ENCODE measurements at regions not wholly inside any gene's neighbourhood (a gene's known extent, or its start where the extent isn't known, plus 50 kb on each side); places are given as distances from the start of the nearest gene placed in this dataset.
"Not testable (repeated sequence)": the region's sequence is repeated elsewhere in the genome, so short reads cannot be mapped to it uniquely, and the experiment has no call there.

DNA sequence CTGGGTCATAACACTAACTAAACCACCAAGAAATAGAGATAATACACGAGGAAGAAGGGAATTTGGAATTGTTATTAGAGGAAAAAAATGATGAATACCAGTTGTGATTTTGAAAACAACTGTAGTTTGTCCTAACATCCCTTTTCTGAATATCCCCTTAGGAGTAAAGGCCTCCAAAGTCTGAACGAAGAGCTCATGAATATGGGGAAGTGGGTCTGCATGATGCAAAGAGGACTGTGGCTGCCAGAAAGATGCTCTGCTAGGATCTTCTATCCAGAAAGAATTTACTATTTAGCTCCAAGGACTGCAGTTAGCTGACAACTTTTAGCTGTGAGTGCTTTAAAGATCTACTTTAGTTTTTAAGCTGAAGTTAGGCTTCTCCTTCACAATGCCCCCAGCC, 308.8 kb upstream of the HS3ST5 start:
- DNase-seq, result no peak
- TF ChIP-seq GATA1 (IDR thresholded peaks at IDR 0.05; ENCODE audit: low read depth, low read length) (no peak), POLR2A (IDR thresholded peaks at IDR 0.05; ENCODE audit: low read length) (no peak)

DNA sequence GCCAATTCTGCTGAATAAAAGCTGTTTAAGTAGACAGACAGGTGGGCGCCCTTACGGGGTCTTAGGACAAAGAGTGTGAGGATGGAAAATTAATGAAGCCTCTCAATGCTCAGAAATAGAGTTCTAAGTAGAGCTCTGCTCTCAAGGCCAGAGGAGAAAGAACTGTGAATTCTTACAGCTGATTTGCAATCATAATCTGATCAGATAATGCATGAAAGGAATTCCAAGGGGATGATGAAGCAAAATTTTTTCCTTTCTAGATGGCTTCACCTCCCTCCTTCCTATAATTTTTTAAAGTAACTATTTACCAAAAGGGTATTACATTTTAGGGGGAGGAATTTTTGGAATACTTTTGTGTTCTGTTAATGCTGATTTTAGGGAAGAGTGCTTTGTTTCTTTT, 308.1 kb upstream of the HS3ST5 start:
- DNase-seq, result no peak
- no peak for TF ChIP-seq GATA1 (IDR thresholded peaks at IDR 0.05; ENCODE audit: low read depth, low read length)
- TF ChIP-seq POLR2A (IDR thresholded peaks at IDR 0.05; ENCODE audit: low read length), result no peak

DNA sequence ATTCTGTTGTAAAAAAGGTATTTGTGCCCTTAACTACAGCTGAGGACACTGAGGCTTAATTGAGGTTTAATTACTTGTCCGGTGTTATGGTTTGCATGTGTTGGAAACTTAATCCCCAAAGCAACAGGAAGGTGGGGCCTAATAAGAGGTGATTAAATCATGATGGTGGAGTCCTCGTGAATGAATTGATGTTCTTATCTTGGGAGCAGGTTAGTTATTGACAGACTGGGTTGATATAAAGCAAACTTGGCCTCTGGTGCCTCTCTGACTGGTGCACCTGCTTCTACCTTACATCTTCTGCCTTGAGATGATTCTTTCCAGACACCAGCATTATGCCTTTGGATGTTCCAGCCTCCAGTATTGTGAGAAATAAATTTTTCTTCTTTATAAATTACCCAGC, 306.5 kb upstream of the HS3ST5 start:
- no peak for TF ChIP-seq GATA1 (IDR thresholded peaks at IDR 0.05; ENCODE audit: low read depth, low read length)
- no peak for TF ChIP-seq POLR2A (IDR thresholded peaks at IDR 0.05; ENCODE audit: low read length)
- no peak for DNase-seq

DNA sequence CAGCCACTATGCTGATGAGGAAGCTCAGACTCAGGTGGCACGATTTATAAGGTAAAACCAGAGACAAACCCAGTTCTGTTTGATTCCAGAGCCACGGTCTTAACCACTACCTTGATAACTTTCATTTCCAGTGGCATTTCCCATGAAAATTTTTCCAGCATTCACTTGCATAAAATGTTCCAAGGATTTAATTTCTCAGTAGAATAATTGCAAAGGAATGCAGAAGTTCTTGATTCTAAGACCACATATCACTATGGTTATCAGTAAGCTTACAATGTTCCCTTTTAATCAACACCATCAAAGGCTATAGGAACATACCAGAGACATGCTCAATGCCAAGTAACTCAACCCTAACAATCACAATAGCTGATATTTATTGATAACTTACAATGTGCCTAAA, 306.0 kb upstream of the HS3ST5 start:
- TF ChIP-seq GATA1 (IDR thresholded peaks at IDR 0.05; ENCODE audit: low read depth, low read length) (no peak), POLR2A (IDR thresholded peaks at IDR 0.05; ENCODE audit: low read length) (no peak)
- DNase-seq, result no peak

DNA sequence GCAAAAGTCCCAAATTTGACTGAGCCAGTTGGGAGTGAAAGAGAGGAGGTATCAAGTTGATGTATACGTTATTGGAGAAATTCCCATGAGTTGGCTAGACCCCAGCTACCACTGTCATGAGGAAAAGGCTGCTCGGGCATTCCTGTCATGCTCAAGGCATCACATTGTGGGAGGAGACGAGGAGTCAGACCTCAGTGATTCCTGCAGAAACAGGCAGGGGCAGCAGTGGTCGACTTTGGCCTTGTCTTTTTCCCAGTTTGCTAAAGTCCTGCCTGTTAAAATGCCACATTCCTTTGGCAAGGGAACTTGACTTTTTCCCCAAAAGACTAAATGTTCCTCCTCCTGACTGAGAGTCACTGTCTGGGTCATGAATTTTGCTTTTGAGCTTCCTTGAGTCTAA, 295.5 kb upstream of the HS3ST5 start:
- TF ChIP-seq GATA1 (IDR thresholded peaks at IDR 0.05; ENCODE audit: low read depth, low read length) (no peak), POLR2A (IDR thresholded peaks at IDR 0.05; ENCODE audit: low read length) (no peak)
- no peak for DNase-seq

DNA sequence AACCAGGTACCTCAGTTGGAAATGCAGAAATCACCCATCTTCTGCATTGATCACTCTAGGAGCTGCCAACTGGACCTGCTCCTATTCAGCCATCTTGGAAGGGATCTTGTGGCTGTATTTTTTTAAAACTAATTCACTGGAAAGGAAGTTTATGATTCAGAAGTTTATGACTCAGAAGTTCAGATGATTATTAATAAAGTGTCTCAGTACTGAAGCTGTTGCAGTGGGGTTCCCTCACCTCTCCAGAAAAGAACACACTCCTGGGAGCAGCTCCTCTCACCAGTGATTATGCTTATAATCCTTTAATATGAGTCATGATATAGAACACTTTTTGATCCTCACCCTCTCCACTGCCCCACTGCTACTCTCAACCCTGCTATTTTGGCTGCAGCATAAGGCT, 291.2 kb upstream of the HS3ST5 start:
- DNase-seq, result no peak
- TF ChIP-seq POLR2A (IDR thresholded peaks at IDR 0.05; ENCODE audit: low read length), result no peak
- no peak for TF ChIP-seq GATA1 (IDR thresholded peaks at IDR 0.05; ENCODE audit: low read depth, low read length)

DNA sequence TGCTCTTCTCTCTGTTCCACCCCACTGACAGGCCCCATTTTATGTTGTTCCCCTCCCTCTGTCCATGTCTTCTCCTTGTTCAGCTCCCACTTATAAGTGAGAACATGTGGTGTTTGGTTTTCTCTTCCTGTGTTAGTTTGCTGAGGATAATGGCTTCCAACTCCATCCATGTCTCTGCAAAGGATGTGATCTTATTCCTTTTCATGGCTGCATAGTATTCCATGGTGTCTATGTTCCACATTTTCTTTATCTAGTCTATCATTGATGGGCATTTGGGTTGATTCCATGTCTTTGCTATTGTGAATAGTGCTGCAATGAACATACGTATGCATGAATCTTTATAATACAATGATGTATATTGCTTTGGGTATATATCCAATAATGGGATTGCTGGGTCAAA, 283.4 kb upstream of the HS3ST5 start:
- not testable (repeated sequence) for DNase-seq

DNA sequence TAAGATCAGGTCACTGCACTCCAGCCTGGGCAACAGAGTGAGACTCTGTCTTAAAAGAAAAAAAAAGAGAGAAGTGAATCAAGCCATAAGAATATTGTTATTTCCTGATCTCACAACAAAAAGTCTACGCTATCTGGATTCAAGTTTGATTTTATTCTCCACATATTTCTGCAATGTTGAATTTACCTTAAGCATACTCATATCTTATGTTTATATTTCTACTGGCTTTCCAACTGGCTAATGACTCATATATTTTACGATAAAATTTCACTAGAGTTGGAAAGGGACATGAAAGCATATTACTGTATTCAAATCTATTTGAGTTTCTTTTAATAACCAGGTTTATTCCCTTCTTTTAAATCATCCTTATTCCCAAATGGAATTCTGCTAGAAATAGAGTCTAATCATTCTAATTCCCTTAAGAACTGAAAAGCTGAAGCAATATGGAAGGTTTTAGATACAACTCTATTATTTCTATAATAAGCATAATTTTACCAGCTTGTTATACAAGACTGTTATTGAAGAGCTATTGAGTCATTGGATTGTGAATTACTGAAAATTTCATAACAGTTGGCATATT, 276.9 kb upstream of the HS3ST5 start:
- no peak for DNase-seq
- no peak for TF ChIP-seq GATA1 (IDR thresholded peaks at IDR 0.05; ENCODE audit: low read depth, low read length)
- no peak for TF ChIP-seq POLR2A (IDR thresholded peaks at IDR 0.05; ENCODE audit: low read length)

DNA sequence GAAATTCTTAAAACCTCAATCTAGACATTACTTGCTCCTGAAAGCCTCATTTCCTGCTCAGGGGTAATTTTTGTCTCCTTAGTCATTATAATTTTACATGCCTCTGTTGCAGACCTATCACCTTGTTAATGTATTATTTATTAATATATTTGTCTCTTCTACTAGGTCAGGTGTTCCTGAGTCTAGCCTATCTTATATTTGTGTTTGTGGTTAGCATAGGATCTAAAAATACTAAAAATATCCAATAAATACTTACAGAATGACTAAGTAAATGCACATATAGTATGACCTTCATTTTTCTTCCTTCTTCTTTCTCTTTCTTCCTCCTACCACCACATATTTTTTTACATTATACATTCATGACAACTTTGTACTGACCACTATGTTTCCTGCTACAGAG, 268.9 kb upstream of the HS3ST5 start:
- DNase-seq, result no peak
- no peak for TF ChIP-seq POLR2A (IDR thresholded peaks at IDR 0.05; ENCODE audit: low read length)
- no peak for TF ChIP-seq GATA1 (IDR thresholded peaks at IDR 0.05; ENCODE audit: low read depth, low read length)

DNA sequence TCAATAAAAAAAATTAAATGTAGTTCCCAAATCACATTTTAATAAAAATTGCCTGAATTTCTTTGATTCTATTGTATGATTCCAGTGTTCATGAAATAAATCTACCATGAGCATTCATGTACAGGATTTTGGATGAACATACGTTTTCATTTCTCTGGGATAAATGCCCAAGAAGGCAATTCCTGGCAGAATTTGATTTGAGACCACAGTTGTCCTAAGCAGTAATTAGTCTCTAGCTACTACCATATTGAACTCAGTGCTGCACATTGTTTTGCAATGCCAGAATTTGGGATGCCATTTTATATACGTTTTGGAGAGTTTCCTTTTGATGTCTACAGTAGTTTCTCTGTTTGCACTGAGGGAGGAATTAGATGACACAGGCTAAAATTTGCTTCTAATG, 265.3 kb upstream of the HS3ST5 start:
- DNase-seq, result no peak
- TF ChIP-seq POLR2A (IDR thresholded peaks at IDR 0.05; ENCODE audit: low read length) (no peak), GATA1 (IDR thresholded peaks at IDR 0.05; ENCODE audit: low read depth, low read length) (no peak)

DNA sequence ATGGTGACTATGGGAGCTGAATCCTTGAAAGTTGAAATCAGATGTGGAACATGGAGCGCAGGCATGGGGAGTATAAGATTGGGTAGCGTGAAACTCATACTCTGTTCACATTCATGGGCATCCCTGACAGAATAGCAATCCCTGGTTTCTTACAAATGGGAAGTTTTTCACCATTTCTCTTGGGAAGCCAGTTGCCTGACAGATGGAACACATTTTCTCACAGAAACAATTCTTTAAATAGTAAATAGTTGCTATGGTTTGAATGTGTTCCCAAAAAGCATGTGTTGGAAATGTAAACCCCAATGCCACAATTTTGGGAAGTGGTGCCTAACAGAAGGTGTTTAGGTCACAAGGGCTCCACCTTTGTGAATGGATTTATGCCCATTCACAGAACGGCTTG, 262.8 kb upstream of the HS3ST5 start:
- DNase-seq, result no peak
- no peak for TF ChIP-seq GATA1 (IDR thresholded peaks at IDR 0.05; ENCODE audit: low read depth, low read length)

DNA sequence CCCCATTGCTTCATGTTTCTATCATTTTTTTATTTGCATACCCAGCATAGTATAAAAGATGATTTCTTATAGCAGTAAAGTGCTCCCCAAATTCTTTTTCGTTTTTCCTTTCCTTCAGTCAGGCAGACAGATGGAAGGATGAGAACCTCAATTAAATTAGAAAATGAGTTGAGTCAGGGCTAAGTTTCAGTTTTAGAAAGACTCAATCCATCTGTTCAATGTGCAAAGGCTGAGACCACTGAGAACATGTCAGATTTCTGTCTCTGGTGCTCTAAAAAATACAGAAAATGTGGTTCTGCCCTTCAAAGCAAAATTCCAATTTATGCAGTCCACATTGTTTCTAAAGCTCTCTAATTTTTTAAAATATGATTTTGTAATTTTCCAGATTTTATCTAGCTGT, 257.6 kb upstream of the HS3ST5 start:
- DNase-seq, result no peak
- TF ChIP-seq POLR2A (IDR thresholded peaks at IDR 0.05; ENCODE audit: low read length) (no peak), GATA1 (IDR thresholded peaks at IDR 0.05; ENCODE audit: low read depth, low read length) (no peak)

DNA sequence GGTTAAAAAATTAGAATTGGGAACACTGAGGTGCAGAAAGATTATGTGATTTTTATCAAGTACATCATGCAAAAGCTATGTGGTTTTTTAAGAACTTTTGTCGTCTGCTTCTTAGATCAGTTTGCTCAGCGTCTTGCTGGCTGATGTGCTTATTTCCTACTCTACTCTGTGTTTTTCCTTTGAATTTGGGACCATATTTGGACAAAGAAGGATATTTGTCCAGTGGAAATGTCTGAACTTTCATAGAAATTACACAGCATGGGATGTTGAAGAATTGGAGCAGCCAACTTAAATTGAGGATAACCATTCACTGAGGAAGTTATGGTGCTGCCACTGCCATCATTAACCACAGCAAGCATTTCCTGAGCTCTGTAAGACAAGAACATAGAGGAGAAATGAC, 252.8 kb upstream of the HS3ST5 start:
- DNase-seq, result no peak
- no peak for TF ChIP-seq POLR2A (IDR thresholded peaks at IDR 0.05; ENCODE audit: low read length)
- TF ChIP-seq GATA1 (IDR thresholded peaks at IDR 0.05; ENCODE audit: low read depth, low read length), result no peak

DNA sequence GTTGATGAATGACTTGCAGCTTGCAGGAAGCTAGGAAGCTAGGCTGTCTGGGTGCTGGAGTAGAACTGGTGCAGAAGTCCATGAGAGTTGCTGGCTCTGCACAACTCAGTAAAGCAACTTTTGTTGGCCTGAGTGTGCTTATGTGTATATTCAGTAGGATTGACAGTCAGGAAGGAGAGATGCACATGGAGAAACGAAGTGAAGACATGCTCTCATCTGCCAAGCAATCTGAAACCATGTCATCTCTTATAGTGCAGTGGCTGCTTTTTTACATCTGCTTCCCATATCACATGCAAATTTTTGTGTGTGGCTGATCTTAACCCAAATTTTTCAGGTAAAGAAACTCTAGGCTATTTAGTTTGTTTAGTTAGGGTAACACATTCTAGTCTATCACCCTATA, 252.4 kb upstream of the HS3ST5 start:
- no peak for TF ChIP-seq GATA1 (IDR thresholded peaks at IDR 0.05; ENCODE audit: low read depth, low read length)
- TF ChIP-seq POLR2A (IDR thresholded peaks at IDR 0.05; ENCODE audit: low read length), result no peak
- DNase-seq, result no peak

DNA sequence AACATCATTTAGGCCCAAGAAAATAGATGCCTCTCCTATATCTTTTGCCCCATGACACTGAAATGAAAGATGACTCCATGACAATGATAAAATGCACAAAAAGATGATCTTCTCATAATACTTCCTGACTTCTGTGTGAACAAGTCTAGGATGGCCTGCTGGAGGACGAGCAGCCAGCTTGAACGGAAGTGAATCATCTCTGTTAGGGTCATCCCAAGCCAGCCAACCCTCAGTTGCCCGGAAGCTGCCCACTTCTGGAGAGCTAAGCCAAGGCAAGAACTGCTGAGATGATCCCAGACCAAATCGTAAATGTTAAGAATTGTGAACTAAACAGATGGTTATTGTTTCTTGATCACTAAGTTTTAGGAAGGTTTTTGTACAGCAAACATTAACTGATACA, 249.7 kb upstream of the HS3ST5 start:
- DNase-seq, result no peak
- TF ChIP-seq GATA1 (IDR thresholded peaks at IDR 0.05; ENCODE audit: low read depth, low read length), result no peak
- TF ChIP-seq POLR2A (IDR thresholded peaks at IDR 0.05; ENCODE audit: low read length), result no peak

DNA sequence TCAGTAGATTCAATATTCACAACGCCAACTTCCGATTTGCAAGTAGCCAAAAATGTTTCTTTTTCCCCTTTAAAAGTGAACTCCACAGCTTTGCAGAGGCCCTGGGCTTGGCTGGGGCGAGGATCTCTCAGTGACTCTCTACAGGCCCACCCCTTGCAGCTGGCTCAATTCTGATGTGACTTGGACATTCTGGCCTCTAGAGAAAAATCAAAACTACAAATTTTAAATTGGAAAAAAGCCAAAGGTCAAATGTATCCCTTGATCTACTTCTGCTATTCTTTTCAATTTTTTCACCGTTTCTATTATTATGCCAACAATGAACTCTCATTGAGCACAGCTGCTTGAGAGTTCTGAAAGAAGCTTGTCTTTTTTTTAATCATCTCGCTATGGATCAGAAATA, 245.9 kb upstream of the HS3ST5 start:
- no peak for DNase-seq
- TF ChIP-seq GATA1 (IDR thresholded peaks at IDR 0.05; ENCODE audit: low read depth, low read length), result no peak
- no peak for TF ChIP-seq POLR2A (IDR thresholded peaks at IDR 0.05; ENCODE audit: low read length)
